Mucosa of stomach (tissue), 1 donor: ENCODE measurements at regions not wholly inside any gene's neighbourhood (a gene's known extent, or its start where the extent isn't known, plus 50 kb on each side); places are given as distances from the start of the nearest gene placed in this dataset.

Experiments
- H3K27me3 ChIP-seq: one replicate; pipeline ENCODE4 v1.7.0; 2013; ENCODE audit warnings: mild to moderate bottlenecking, low read length; ENCODE audit not compliant: control insufficient read depth, insufficient read depth
- H3K36me3 ChIP-seq: one replicate; pipeline ENCODE4 v1.7.0; 2013; ENCODE audit warnings: low read length; ENCODE audit not compliant: control insufficient read depth, insufficient read depth
- H3K4me1 ChIP-seq: one replicate; pipeline ENCODE4 v1.7.0; 2013; ENCODE audit warnings: mild to moderate bottlenecking, low read length; ENCODE audit not compliant: control insufficient read depth, insufficient read depth
- H3K4me3 ChIP-seq: one replicate; pipeline ENCODE4 v1.7.0; 2013; ENCODE audit warnings: low read length
- H3K9ac ChIP-seq: one replicate; pipeline ENCODE4 v1.7.0; 2013; ENCODE audit warnings: mild to moderate bottlenecking, low read length, moderate library complexity
- H3K9me3 ChIP-seq: one replicate; pipeline ENCODE4 v1.7.0; 2013; ENCODE audit warnings: mild to moderate bottlenecking, low read length, moderate library complexity; ENCODE audit not compliant: control insufficient read depth
- donor health status: Pancreatic carcinoma.

GRCh38 chr11:116132273-116132978 lies 628.2 kb upstream of the CADM1 start:
- H3K36me3 ChIP-seq, result no peaks in the 10 kb centered on the region
- no peak overlapping the region for H3K9ac ChIP-seq
- H3K27me3 ChIP-seq, result no peaks in the 10 kb centered on the region
- no peaks in the 10 kb centered on the region for H3K9me3 ChIP-seq
- no peaks in the 10 kb centered on the region for H3K4me1 ChIP-seq
- no peak overlapping the region for H3K4me3 ChIP-seq

- no peaks in the 10 kb centered on the region for H3K27me3 ChIP-seq
- H3K4me1 ChIP-seq, result no peaks in the 10 kb centered on the region
- no peaks in the 10 kb centered on the region for H3K36me3 ChIP-seq
- no peak overlapping the region for H3K9ac ChIP-seq
- H3K4me3 ChIP-seq, result no peak overlapping the region
- no peaks in the 10 kb centered on the region for H3K9me3 ChIP-seq
These were observed 625.9 kb upstream of the CADM1 start for GRCh38 chr11:116130122-116130521.

- no peaks in the 10 kb centered on the region for H3K27me3 ChIP-seq
- no peak overlapping the region for H3K9ac ChIP-seq
- no peaks in the 10 kb centered on the region for H3K9me3 ChIP-seq
- no peaks in the 10 kb centered on the region for H3K4me1 ChIP-seq
- H3K36me3 ChIP-seq, result no peaks in the 10 kb centered on the region
- H3K4me3 ChIP-seq, result no peak overlapping the region
These were observed 625.2 kb upstream of the CADM1 start for GRCh38 chr11:116129456-116129855.

GRCh38 chr11:116126562-116126961 lies 622.3 kb upstream of the CADM1 start:
- no peaks in the 10 kb centered on the region for H3K9me3 ChIP-seq
- H3K36me3 ChIP-seq, result no peaks in the 10 kb centered on the region
- no peaks in the 10 kb centered on the region for H3K4me1 ChIP-seq
- H3K27me3 ChIP-seq, result no peaks in the 10 kb centered on the region
- H3K4me3 ChIP-seq, result no peak overlapping the region
- H3K9ac ChIP-seq, result no peak overlapping the region

- Histone ChIP-seq H3K4me3 (no peak overlapping the region), H3K4me1 (no peaks in the 10 kb centered on the region), H3K9ac (no peak overlapping the region), H3K27me3 (no peaks in the 10 kb centered on the region), H3K36me3 (no peaks in the 10 kb centered on the region), H3K9me3 (no peaks in the 10 kb centered on the region)
These were observed 620.9 kb upstream of the CADM1 start for GRCh38 chr11:116124922-116125714.

GRCh38 chr11:116123739-116124138 lies 619.5 kb upstream of the CADM1 start:
- H3K9ac ChIP-seq, result no peak overlapping the region
- no peaks in the 10 kb centered on the region for H3K27me3 ChIP-seq
- H3K9me3 ChIP-seq, result no peaks in the 10 kb centered on the region
- no peaks in the 10 kb centered on the region for H3K4me1 ChIP-seq
- no peak overlapping the region for H3K4me3 ChIP-seq
- H3K36me3 ChIP-seq, result no peaks in the 10 kb centered on the region

- H3K4me3 ChIP-seq, result no peak overlapping the region
- H3K27me3 ChIP-seq, result peaks cover 5% of the 10 kb centered on the region
- H3K4me1 ChIP-seq, result no peaks in the 10 kb centered on the region
- no peaks in the 10 kb centered on the region for H3K9me3 ChIP-seq
- no peaks in the 10 kb centered on the region for H3K36me3 ChIP-seq
- no peak overlapping the region for H3K9ac ChIP-seq
These were observed 618.7 kb upstream of the CADM1 start for GRCh38 chr11:116122697-116123472.

GRCh38 chr11:116119158-116119557 lies 614.9 kb upstream of the CADM1 start:
- H3K9ac ChIP-seq, result no peak overlapping the region
- H3K36me3 ChIP-seq, result no peaks in the 10 kb centered on the region

GRCh38 chr11:116118138-116118470 lies 613.9 kb upstream of the CADM1 start:
- Histone ChIP-seq H3K9ac (no peak overlapping the region), H3K27me3 (peaks cover 5% of the 10 kb centered on the region), H3K4me3 (no peak overlapping the region), H3K36me3 (no peaks in the 10 kb centered on the region), H3K9me3 (no peaks in the 10 kb centered on the region), H3K4me1 (no peaks in the 10 kb centered on the region)

More at GRCh38 chr11:116119158-116119557, 614.9 kb upstream of the CADM1 start:
- H3K9me3 ChIP-seq, result no peaks in the 10 kb centered on the region
- peaks cover 5% of the 10 kb centered on the region for H3K27me3 ChIP-seq
- no peaks in the 10 kb centered on the region for H3K4me1 ChIP-seq
- no peak overlapping the region for H3K4me3 ChIP-seq

- no peaks in the 10 kb centered on the region for H3K36me3 ChIP-seq
- peaks cover 5% of the 10 kb centered on the region for H3K27me3 ChIP-seq
- H3K9ac ChIP-seq, result no peak overlapping the region
- H3K4me3 ChIP-seq, result no peak overlapping the region
- H3K4me1 ChIP-seq, result no peaks in the 10 kb centered on the region
- H3K9me3 ChIP-seq, result no peaks in the 10 kb centered on the region
These were observed 613.3 kb upstream of the CADM1 start for GRCh38 chr11:116117331-116118137.

GRCh38 chr11:116115801-116116200 lies 611.6 kb upstream of the CADM1 start:
- Histone ChIP-seq H3K4me1 (no peaks in the 10 kb centered on the region), H3K27me3 (peaks cover 5% of the 10 kb centered on the region), H3K9me3 (no peaks in the 10 kb centered on the region), H3K4me3 (no peak overlapping the region), H3K9ac (no peak overlapping the region), H3K36me3 (no peaks in the 10 kb centered on the region)
